GM10266 (cell line): ENCODE measurements at regions not wholly inside any gene's neighbourhood (a gene's known extent, or its start where the extent isn't known, plus 50 kb on each side); places are given as distances from the start of the nearest gene placed in this dataset.
"Not testable (repeated sequence)": the region's sequence is repeated elsewhere in the genome, so short reads cannot be mapped to it uniquely, and the experiment has no call there.

Experiments
- DNase-seq: peaks from one replicate; pipeline ENCODE4 v3.0.0; 2012; ENCODE audit errors: extremely low spot score
- TF ChIP-seq, protein P1 (sequence below): IDR thresholded peaks from 2 replicates; pipeline ENCODE4 v1.5.1; 2012; ENCODE audit warnings: mild to moderate bottlenecking, low read depth; ENCODE audit not compliant: control insufficient read depth, insufficient read depth; ENCODE audit errors: missing control alignments

DNA sequence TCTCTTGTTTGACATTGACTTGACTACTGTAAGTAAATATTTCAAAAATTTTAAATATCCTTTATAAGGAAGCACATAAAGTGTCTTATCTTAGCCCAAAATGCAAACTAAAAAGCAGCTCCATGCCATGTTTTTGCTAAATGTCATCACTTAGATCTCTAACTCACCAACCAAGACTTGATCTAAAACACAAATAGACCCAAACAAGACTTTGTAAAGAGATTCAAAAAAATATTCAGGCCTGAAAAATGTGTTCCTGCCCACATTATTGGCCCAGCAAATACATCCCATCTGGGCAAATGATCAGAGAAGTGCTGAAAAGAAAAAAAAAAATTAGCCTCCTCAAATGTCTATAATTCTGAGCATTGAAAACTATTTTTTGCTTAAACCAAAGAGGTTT, 187.6 kb downstream of the MREG start:
- TF ChIP-seq, protein P1, sequence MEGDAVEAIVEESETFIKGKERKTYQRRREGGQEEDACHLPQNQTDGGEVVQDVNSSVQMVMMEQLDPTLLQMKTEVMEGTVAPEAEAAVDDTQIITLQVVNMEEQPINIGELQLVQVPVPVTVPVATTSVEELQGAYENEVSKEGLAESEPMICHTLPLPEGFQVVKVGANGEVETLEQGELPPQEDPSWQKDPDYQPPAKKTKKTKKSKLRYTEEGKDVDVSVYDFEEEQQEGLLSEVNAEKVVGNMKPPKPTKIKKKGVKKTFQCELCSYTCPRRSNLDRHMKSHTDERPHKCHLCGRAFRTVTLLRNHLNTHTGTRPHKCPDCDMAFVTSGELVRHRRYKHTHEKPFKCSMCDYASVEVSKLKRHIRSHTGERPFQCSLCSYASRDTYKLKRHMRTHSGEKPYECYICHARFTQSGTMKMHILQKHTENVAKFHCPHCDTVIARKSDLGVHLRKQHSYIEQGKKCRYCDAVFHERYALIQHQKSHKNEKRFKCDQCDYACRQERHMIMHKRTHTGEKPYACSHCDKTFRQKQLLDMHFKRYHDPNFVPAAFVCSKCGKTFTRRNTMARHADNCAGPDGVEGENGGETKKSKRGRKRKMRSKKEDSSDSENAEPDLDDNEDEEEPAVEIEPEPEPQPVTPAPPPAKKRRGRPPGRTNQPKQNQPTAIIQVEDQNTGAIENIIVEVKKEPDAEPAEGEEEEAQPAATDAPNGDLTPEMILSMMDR: no peak
- DNase-seq: no peak

GRCh38 chr2:215821298-215821697, 192.1 kb downstream of the MREG start:
- DNase-seq: not testable (repeated sequence)

DNA sequence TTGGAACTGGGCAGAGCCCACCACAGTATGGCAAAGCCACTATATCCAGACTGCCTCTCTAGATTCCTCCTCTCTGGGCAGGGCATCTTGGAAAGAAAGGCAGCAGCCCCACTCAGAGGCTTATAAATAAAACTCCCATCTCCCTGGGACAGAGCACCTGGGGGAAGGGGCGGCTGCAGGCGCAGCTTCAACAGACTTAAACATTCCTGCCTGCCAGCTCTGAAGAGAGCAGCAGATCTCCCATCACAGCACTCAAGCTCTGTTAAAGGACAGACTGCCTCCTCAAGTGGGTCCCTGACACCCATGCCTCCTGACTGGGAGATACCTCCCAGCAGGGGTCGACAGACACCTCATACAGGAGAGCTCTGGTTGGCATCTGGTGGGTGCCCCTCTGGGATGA, 193.6 kb downstream of the MREG start:
- not testable (repeated sequence) for DNase-seq

DNA sequence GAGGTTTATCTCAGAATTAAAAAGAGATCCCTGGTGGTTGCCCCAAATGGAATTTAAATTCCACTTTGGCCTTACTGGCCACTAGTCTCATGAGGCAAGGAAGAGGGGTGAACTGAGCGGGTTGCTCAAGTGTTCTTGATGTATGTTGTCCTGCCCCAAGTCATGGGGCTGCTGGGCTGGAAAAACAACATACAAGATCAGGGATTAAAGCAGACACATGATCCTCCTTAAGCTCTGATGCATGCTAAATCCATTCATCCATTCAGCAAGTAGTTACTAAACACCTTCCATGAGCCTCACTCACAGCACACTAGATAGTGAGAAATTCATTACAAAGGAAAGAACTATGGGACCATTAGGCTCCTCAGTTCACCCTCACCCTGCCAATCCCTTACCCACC, 196.3 kb downstream of the MREG start:
- TF ChIP-seq, protein P1: no peak
- no peak for DNase-seq

DNA sequence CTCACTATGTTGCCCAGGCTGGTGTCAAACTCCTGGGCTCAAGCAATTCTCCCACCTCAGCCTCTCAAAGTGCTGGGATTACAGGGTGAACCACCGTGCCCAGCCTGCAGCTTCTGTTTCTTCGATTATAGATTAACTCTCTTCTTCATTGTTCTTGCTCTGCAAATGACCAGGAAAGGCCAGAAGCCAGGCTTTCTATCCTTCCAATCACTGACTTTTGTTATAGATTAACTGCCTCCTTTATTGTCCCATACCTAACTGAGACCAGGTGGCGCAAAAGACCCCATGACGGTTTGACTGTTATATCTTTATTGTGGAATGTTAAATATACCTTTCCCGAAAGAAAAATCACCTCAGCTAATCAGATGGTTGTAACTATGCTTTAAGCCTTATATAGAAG, 196.9 kb downstream of the MREG start:
- TF ChIP-seq, protein P1: no peak
- no peak for DNase-seq

- TF ChIP-seq, protein P1: no peak
- DNase-seq: no peak
Observed at GRCh38 chr2:215815960-215816359, 197.4 kb downstream of the MREG start.

DNA sequence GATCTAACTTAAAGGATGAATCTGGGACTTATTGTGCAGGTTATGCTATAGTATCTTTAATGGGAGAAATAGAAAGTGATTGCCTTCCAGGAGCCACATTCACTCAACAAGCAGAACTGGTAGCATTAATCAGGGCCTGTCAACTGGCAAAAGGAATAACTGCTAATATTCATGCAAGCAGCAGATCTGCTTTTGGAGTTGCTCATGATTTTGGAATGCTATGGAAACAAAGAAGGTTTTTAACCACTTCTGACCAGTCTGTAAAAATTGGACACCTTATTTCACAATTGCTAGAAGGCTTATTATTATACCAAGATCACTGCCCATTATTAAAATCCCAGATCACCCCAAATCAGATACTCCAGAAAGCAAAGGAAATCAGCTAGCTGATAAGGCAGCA, 200.4 kb downstream of the MREG start:
- no peak for DNase-seq

GRCh38 chr2:215811409-215812345, 201.7 kb downstream of the MREG start:
- peak; percentile 50 for DNase-seq

More for the DNA sequence above, 200.4 kb downstream of the MREG start:
- TF ChIP-seq, protein P1: no peak

More at GRCh38 chr2:215811409-215812345, 201.7 kb downstream of the MREG start:
- TF ChIP-seq, protein P1: no peak
